SK-N-SH treated with all-trans-retinoic acid at 6 μM for 48 hours (cell line): ENCODE measurements at regions not wholly inside any gene's neighbourhood (a gene's known extent, or its start where the extent isn't known, plus 50 kb on each side); places are given as distances from the start of the nearest gene placed in this dataset.

Source experiments
- ATAC-seq: fragments of 200-7000 bp; cut with Tn5 transposase; 3 replicates; pipeline ENCODE4 v1.9.1; 2020; ENCODE audit warnings: mild to moderate bottlenecking, moderate library complexity
- ARNTL ChIP-seq: fragments of 450-650 bp; formaldehyde crosslinking; IDR thresholded peaks from 2 replicates; pipeline ENCODE4 v1.5.0; 2020; ENCODE audit warnings: low read depth, mild to moderate bottlenecking, moderate library complexity, borderline replicate concordance
- BACH2 ChIP-seq: fragments of 250-450 bp; sonication (Bioruptor Pico); IDR thresholded peaks from 2 replicates; pipeline ENCODE4 v1.9.0; 2021; ENCODE audit warnings: mild to moderate bottlenecking, borderline replicate concordance
- CSDC2 ChIP-seq: fragments of 250-450 bp; sonication (Bioruptor Pico); IDR thresholded peaks from 2 replicates; pipeline ENCODE4 v1.5.0; 2020; ENCODE audit warnings: mild to moderate bottlenecking, moderate library complexity
- CSRNP3 ChIP-seq: fragments of 250-450 bp; sonication (Bioruptor Pico); IDR thresholded peaks from 2 replicates; pipeline ENCODE4 v1.5.1; 2021; ENCODE audit warnings: mild to moderate bottlenecking, moderate library complexity
- ESRRG ChIP-seq: fragments of 250-450 bp; sonication (Bioruptor Pico); IDR thresholded peaks from 2 replicates; pipeline ENCODE4 v1.6.1; 2021; ENCODE audit warnings: mild to moderate bottlenecking
- ISL1 ChIP-seq: fragments of 250-450 bp; sonication (Bioruptor Pico); IDR thresholded peaks from 2 replicates; pipeline ENCODE4 v2.1.2; 2022; ENCODE audit warnings: mild to moderate bottlenecking, moderate library complexity
- OSR1 ChIP-seq: fragments of 250-450 bp; sonication (Bioruptor Pico); IDR thresholded peaks from 2 replicates; pipeline ENCODE4 v1.8.0; 2022; ENCODE audit warnings: moderate library complexity, mild to moderate bottlenecking, inconsistent platforms
- POU6F1 ChIP-seq: fragments of 250-450 bp; sonication (Bioruptor Pico); IDR thresholded peaks from 2 replicates; pipeline ENCODE4 v1.8.0; 2021; ENCODE audit warnings: low read depth, mild to moderate bottlenecking, moderate library complexity, borderline replicate concordance
- PPARA ChIP-seq: fragments of 250-450 bp; sonication (Bioruptor Pico); IDR thresholded peaks from 2 replicates; pipeline ENCODE4 v1.5.0; 2020; ENCODE audit warnings: mild to moderate bottlenecking, borderline replicate concordance
- RARB ChIP-seq: fragments of 250-450 bp; sonication (Bioruptor Pico); IDR thresholded peaks from 2 replicates; pipeline ENCODE4 v1.8.0; 2021; ENCODE audit warnings: mild to moderate bottlenecking, moderate library complexity
- SNAI2 ChIP-seq: fragments of 250-450 bp; sonication (Bioruptor Pico); IDR thresholded peaks from 2 replicates; pipeline ENCODE4 v1.5.0; 2020; ENCODE audit warnings: mild to moderate bottlenecking, moderate library complexity
- TCF4 ChIP-seq: fragments of 250-450 bp; sonication (Bioruptor Pico); IDR thresholded peaks from 2 replicates; pipeline ENCODE4 v1.8.0; 2021; ENCODE audit warnings: mild to moderate bottlenecking, moderate library complexity, borderline replicate concordance
- ZC3H10 ChIP-seq: fragments of 250-450 bp; sonication (Bioruptor Pico); IDR thresholded peaks from 2 replicates; pipeline ENCODE4 v1.5.1; 2021; ENCODE audit warnings: mild to moderate bottlenecking, moderate library complexity
- ZFP3 ChIP-seq: fragments of 250-450 bp; sonication (Bioruptor Pico); IDR thresholded peaks from 2 replicates; pipeline ENCODE4 v1.5.0; 2020; ENCODE audit warnings: mild to moderate bottlenecking, moderate library complexity
- ZFP30 ChIP-seq: fragments of 450-650 bp; formaldehyde crosslinking; IDR thresholded peaks from 2 replicates; pipeline ENCODE4 v1.5.0; 2022; ENCODE audit warnings: mild to moderate bottlenecking, moderate library complexity
- ZNF565 ChIP-seq: fragments of 450-650 bp; formaldehyde crosslinking; conservative IDR thresholded peaks from 2 replicates; pipeline ENCODE4 v1.5.0; 2020; ENCODE audit warnings: low read depth, mild to moderate bottlenecking, moderate library complexity
- ZNF70 ChIP-seq: fragments of 450-650 bp; formaldehyde crosslinking; IDR thresholded peaks from 2 replicates; pipeline ENCODE4 v1.5.0; 2020; ENCODE audit warnings: mild to moderate bottlenecking, moderate library complexity
- ZNF8 ChIP-seq: fragments of 450-650 bp; formaldehyde crosslinking; IDR thresholded peaks from 2 replicates; pipeline ENCODE4 v1.5.0; 2020; ENCODE audit warnings: mild to moderate bottlenecking, moderate library complexity
- TF ChIP-seq, protein P1 (sequence below): fragments of 250-450 bp; sonication (Bioruptor Pico); IDR thresholded peaks from 2 replicates; pipeline ENCODE4 v1.5.1; 2020; ENCODE audit warnings: low read depth, mild to moderate bottlenecking, moderate library complexity
- TF ChIP-seq, protein P2 (sequence below): fragments of 250-450 bp; sonication (Bioruptor Pico); IDR thresholded peaks from 2 replicates; pipeline ENCODE4 v1.5.0; 2020; ENCODE audit warnings: mild to moderate bottlenecking, moderate library complexity

GRCh38 chr5:118522626-118523025 is 465.7 kb downstream of the DTWD2 start:
- no peak for ATAC-seq

GRCh38 chr5:118520771-118521415 is 467.5 kb downstream of the DTWD2 start:
- TF ChIP-seq ISL1 (CRISPR knock-in tag) (no peak), ZNF70 (CRISPR knock-in tag) (no peak), CSRNP3 (no peak), OSR1 (CRISPR knock-in tag) (no peak), ZNF565 (no peak), SNAI2 (CRISPR knock-in tag) (no peak), RARB (CRISPR knock-in tag) (no peak)
- TF ChIP-seq, protein P1, sequence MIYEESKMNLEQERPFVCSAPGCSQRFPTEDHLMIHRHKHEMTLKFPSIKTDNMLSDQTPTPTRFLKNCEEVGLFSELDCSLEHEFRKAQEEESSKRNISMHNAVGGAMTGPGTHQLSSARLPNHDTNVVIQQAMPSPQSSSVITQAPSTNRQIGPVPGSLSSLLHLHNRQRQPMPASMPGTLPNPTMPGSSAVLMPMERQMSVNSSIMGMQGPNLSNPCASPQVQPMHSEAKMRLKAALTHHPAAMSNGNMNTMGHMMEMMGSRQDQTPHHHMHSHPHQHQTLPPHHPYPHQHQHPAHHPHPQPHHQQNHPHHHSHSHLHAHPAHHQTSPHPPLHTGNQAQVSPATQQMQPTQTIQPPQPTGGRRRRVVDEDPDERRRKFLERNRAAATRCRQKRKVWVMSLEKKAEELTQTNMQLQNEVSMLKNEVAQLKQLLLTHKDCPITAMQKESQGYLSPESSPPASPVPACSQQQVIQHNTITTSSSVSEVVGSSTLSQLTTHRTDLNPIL (CRISPR knock-in tag) = no peak
- ATAC-seq = no peak

More at GRCh38 chr5:118522626-118523025, 465.7 kb downstream of the DTWD2 start:
- no peak for TF ChIP-seq CSRNP3
- no peak for TF ChIP-seq ZNF70 (CRISPR knock-in tag)
- TF ChIP-seq ZFP30 = no peak
- TF ChIP-seq ARNTL = no peak
- no peak for TF ChIP-seq BACH2 (CRISPR knock-in tag)
- TF ChIP-seq, protein P2, sequence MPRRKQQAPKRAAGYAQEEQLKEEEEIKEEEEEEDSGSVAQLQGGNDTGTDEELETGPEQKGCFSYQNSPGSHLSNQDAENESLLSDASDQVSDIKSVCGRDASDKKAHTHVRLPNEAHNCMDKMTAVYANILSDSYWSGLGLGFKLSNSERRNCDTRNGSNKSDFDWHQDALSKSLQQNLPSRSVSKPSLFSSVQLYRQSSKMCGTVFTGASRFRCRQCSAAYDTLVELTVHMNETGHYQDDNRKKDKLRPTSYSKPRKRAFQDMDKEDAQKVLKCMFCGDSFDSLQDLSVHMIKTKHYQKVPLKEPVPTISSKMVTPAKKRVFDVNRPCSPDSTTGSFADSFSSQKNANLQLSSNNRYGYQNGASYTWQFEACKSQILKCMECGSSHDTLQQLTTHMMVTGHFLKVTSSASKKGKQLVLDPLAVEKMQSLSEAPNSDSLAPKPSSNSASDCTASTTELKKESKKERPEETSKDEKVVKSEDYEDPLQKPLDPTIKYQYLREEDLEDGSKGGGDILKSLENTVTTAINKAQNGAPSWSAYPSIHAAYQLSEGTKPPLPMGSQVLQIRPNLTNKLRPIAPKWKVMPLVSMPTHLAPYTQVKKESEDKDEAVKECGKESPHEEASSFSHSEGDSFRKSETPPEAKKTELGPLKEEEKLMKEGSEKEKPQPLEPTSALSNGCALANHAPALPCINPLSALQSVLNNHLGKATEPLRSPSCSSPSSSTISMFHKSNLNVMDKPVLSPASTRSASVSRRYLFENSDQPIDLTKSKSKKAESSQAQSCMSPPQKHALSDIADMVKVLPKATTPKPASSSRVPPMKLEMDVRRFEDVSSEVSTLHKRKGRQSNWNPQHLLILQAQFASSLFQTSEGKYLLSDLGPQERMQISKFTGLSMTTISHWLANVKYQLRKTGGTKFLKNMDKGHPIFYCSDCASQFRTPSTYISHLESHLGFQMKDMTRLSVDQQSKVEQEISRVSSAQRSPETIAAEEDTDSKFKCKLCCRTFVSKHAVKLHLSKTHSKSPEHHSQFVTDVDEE (CRISPR knock-in tag) = no peak
- no peak for TF ChIP-seq PPARA
- no peak for TF ChIP-seq ZC3H10
- no peak for TF ChIP-seq OSR1 (CRISPR knock-in tag)
- TF ChIP-seq CSDC2 (CRISPR knock-in tag) = no peak
- no peak for TF ChIP-seq ESRRG
- no peak for TF ChIP-seq ZNF8 (CRISPR knock-in tag)
- TF ChIP-seq SNAI2 (CRISPR knock-in tag) = no peak
- no peak for TF ChIP-seq ISL1 (CRISPR knock-in tag)
- TF ChIP-seq ZFP3 (CRISPR knock-in tag) = no peak
- no peak for TF ChIP-seq ZNF565
- TF ChIP-seq TCF4 (CRISPR knock-in tag) = no peak

DNA sequence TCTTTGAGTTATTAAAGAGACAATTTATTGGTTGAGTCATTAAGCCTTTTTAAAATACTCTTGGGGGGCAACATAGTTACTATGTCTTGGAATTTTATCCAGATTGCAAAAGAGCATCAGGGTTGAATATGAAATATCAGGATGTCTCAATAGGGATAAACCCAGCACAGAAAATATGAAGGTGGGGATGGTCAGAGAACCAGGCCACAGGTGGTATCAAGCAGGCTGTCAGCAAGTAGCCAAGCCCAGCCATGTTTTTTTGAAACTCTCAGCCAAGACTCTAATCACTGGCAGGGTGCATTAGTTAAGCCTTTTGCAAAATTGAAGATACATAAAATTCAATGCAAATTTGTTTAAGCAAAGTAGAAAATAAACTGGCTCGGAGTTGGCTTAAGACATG is 468.9 kb downstream of the DTWD2 start:
- ATAC-seq = no peak
- TF ChIP-seq SNAI2 (CRISPR knock-in tag) = no peak
- TF ChIP-seq PPARA = no peak
- TF ChIP-seq POU6F1 = no peak
- no peak for TF ChIP-seq ISL1 (CRISPR knock-in tag)
- TF ChIP-seq ZFP3 (CRISPR knock-in tag) = no peak

DNA sequence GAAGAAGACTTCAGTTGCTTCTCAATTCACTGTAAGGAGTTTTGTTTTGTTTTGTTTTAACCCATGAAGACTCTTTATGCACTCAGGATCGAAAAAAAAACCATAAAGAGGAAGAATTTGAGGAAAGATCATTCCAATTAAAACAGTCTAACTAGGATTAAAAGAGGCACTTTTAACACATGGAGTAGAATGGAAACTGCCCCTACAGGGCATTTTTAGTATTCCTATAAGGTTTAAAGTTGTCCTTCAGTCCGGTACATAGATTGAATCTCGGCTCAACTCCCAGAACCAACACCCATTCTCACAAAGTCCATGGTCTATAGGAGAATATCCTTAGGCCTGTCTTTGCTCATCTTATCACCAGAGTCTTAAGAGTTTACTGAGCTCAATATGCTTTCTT is 469.6 kb downstream of the DTWD2 start:
- ATAC-seq = no peak
- TF ChIP-seq POU6F1 = no peak
- TF ChIP-seq OSR1 (CRISPR knock-in tag) = no peak
- TF ChIP-seq, protein P2 (CRISPR knock-in tag) = no peak
- TF ChIP-seq ZNF8 (CRISPR knock-in tag) = no peak
